K562 (cell line): ENCODE measurements at regions not wholly inside any gene's neighbourhood (a gene's known extent, or its start where the extent isn't known, plus 50 kb on each side); places are given as distances from the start of the nearest gene placed in this dataset.

Experiments
- ATAC-seq: fragments of 200-7000 bp; cut with Tn5 transposase; 3 replicates; pipeline ENCODE4 v1.9.1; 2020; ENCODE audit warnings: moderate library complexity
- BruUV-seq: library from RNA; stranded (reverse); fragments of 400-500 nt; replicated peaks from 2 replicates; lab custom pipeline; 2021; lab: Mats Ljungman, UMichigan
- CTCF ChIA-PET: fragments of 300-600 bp; formaldehyde crosslinking; extraction: SDS; loops from one replicate; lab custom pipeline; 2021; ENCODE audit warnings: low intra/inter-chr PET ratio; lab: Yijun Ruan, JAX
- POLR2A ChIA-PET: fragments of 300-600, 350-650 bp; sonication (Branson Sonifier 250); formaldehyde crosslinking; extraction: SDS; loops from one replicate; lab custom pipeline; 2021; ENCODE audit warnings: antibody characterized with exemption, inconsistent platforms; lab: Yijun Ruan, JAX
- DNase-seq, 4 experiments: peaks; one replicate each; pipeline versions ENCODE4 v3.0.0 to v3.0.0-alpha.2; 2011 to 2018; ENCODE audit warnings: low spot score in 3 of 4, mixed read lengths in 3 of 4; ENCODE audit errors: extremely low read depth in 1 of 4
- FAIRE-seq: peaks from 2 replicates; lab custom pipeline; 2011; peaks lifted over from hg19 to GRCh38; lab: Jason Lieb, UNC
- H2AFZ ChIP-seq: 2 replicates; pipeline ENCODE4 v1.6.0; 2011; ENCODE audit warnings: low read depth, low read length, control low read depth, inconsistent platforms
- H3K27ac ChIP-seq: fragments of 200-600 bp; 3 replicates; pipeline ENCODE4 v1.8.0; 2011; ENCODE audit warnings: low read depth, mild to moderate bottlenecking, control low read depth, inconsistent platforms, low read length, moderate library complexity, mixed read lengths; ENCODE audit errors: extremely low read depth
- H3K27me3 ChIP-seq, 2 experiments: fragments of 300-600 bp in 1 of 2; 2 replicates in 1 of 2; 3 replicates in 1 of 2; pipeline versions ENCODE4 v1.6.0 to v1.8.0; 2011; ENCODE audit warnings: inconsistent platforms in 2 of 2, low read length in 2 of 2, mild to moderate bottlenecking in 1 of 2, mixed read lengths in 1 of 2, moderate library complexity in 1 of 2; ENCODE audit not compliant: control insufficient read depth in 2 of 2, insufficient read depth in 2 of 2
- H3K36me3 ChIP-seq: fragments of 300-600 bp; 3 replicates; pipeline ENCODE4 v1.8.0; 2011; ENCODE audit warnings: mild to moderate bottlenecking, low read length, inconsistent platforms; ENCODE audit not compliant: control insufficient read depth, insufficient read depth
- H3K4me1 ChIP-seq, 2 experiments: fragments of 200-600 bp in 1 of 2; replicated peaks in 1 of 2; 2 replicates in 1 of 2; 3 replicates in 1 of 2; pipeline versions ENCODE4 v1.5.1 to v1.8.0; 2011; ENCODE audit warnings: inconsistent platforms in 2 of 2, low read length in 2 of 2, mild to moderate bottlenecking in 1 of 2, mixed read lengths in 1 of 2, moderate library complexity in 1 of 2; ENCODE audit not compliant: control insufficient read depth in 2 of 2, insufficient read depth in 2 of 2
- H3K4me2 ChIP-seq: 2 replicates; pipeline ENCODE4 v1.6.1; 2011; ENCODE audit warnings: low read length, control low read depth, inconsistent platforms, mixed read lengths; ENCODE audit not compliant: insufficient read depth
- H3K4me3 ChIP-seq: fragments of 200-600 bp; sonication (generic), shearing (Covaris generic); 2 replicates; pipeline ENCODE4 v1.5.1; 2016; ENCODE audit warnings: control low read depth, inconsistent platforms
- H3K79me2 ChIP-seq: fragments of 200-600 bp; 3 replicates; pipeline ENCODE4 v1.8.0; 2011; ENCODE audit warnings: low read length, inconsistent platforms; ENCODE audit not compliant: control insufficient read depth, insufficient read depth
- H3K9ac ChIP-seq, 2 experiments: 2 replicates each; pipeline versions ENCODE4 v1.6.0 to v1.6.1; 2011; ENCODE audit warnings: low read depth in 2 of 2, low read length in 2 of 2, control low read depth in 1 of 2, inconsistent platforms in 1 of 2, mild to moderate bottlenecking in 1 of 2, mixed read lengths in 1 of 2; ENCODE audit not compliant: insufficient read depth in 1 of 2
- H3K9me1 ChIP-seq: one replicate; pipeline ENCODE4 v1.6.0; 2011; ENCODE audit warnings: inconsistent platforms, mild to moderate bottlenecking, low read length, moderate library complexity; ENCODE audit not compliant: control insufficient read depth, insufficient read depth
- H3K9me3 ChIP-seq: replicated peaks from 2 replicates; pipeline ENCODE4 v1.5.1; 2011; ENCODE audit warnings: low read depth, low read length, inconsistent platforms; ENCODE audit not compliant: control insufficient read depth, insufficient read depth
- H4K20me1 ChIP-seq: replicated peaks from 2 replicates; pipeline ENCODE4 v1.6.1; 2011; ENCODE audit warnings: low read length, inconsistent platforms, mixed read lengths; ENCODE audit not compliant: control insufficient read depth, insufficient read depth
- CBFA2T3 ChIP-seq: fragments of 450-650 bp; IDR thresholded peaks from 2 replicates; pipeline ENCODE4 v1.6.1; 2017
- HNRNPK ChIP-seq: fragments of 200-400 bp; formaldehyde crosslinking; IDR thresholded peaks from one replicate; pipeline ENCODE4 v1.6.1; 2018; ENCODE audit warnings: mild to moderate bottlenecking, low read depth, low read length; ENCODE audit not compliant: poor library complexity, severe bottlenecking
- ZNF436 ChIP-seq: fragments of 250-450, 450-650 bp; sonication (Bioruptor Pico); formaldehyde crosslinking; IDR thresholded peaks from 2 replicates; pipeline ENCODE4 v1.7.0; 2020; ENCODE audit warnings: mild to moderate bottlenecking
- WGBS: fragments of 100-300 bp; shearing (Covaris generic); methylation state at CpG from one replicate; pipeline ENCODE4 v1.1.6; 2016; ENCODE audit warnings: low coverage, mixed read lengths; ENCODE audit not compliant: insufficient coverage; ENCODE audit errors: missing lambda C conversion rate; 5-methylcytosine and 5-hydroxymethylcytosine counted together
- in situ Hi-C: fragments of 300-500 bp; cut with MboI; formaldehyde crosslinking; loops from 4 replicates; pipeline ENCODE4 v1.15.0; 2018; ENCODE audit warnings: inconsistent platforms, mixed read lengths
- intact Hi-C: fragments of 100-400 bp; cut with micrococcal nuclease; formaldehyde crosslinking; loops from 2 replicates; pipeline ENCODE4 v1.14.2; 2022
- TF ChIP-seq, protein P1 (sequence below): sonication (generic); formaldehyde crosslinking; IDR thresholded peaks from 2 replicates; pipeline ENCODE4 v1.8.0; 2023; ENCODE audit warnings: mild to moderate bottlenecking, missing genetic modification reagents
- TF ChIP-seq, protein P2 (sequence below), 3 experiments: fragments of 200-800 bp in 1 of 3; fragments of 250-450 bp in 1 of 3; fragments of 450-650 bp in 1 of 3; sonication (Bioruptor Pico) in 1 of 3; sonication (Bioruptor generic) in 1 of 3; formaldehyde crosslinking in 1 of 3; IDR thresholded peaks; 2 replicates each; pipeline versions ENCODE4 v1.6.1 to v1.8.0; 2016 to 2022; ENCODE audit warnings: mild to moderate bottlenecking in 2 of 3, missing genetic modification characterization in 2 of 3, missing compliant biosample characterization in 1 of 3, moderate library complexity in 1 of 3

DNA sequence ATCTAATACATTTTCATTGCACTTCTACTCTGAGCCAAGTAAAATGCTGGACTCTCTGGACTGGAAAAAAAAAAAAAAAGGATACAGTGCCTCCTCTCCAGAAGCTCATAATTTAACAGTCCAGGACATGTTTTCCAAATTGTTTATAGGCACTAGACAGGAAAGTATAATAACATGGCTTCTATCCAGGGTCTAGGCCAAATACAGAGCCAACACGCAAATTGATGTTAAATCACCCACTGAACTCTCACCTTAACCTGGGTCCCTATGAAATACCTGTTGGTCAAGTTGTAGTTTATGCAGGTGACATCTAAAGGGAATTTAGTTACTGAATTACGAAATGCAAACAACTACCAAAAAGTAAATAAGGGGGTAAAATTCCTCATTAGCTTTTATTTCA lies 428.7 kb upstream of the LUZP2 start:
- CTCF ChIA-PET: no interaction called here
- H3K27me3 ChIP-seq: no peaks in the 10 kb centered on the region
- in situ Hi-C loops: loop anchor here (10.0 kb wide), 1 partner anchor 1923 kb away; no protein-coding TSS in a partner anchor
- no peak overlapping the region for H3K4me2 ChIP-seq
- no peaks in the 10 kb centered on the region for H3K79me2 ChIP-seq
- no peaks in the 10 kb centered on the region for H3K4me1 ChIP-seq
- ATAC-seq (no peak), FAIRE-seq (no peak), DNase-seq (no peak)
- H3K9me1 ChIP-seq: no peaks in the 10 kb centered on the region
- BruUV-seq: no TSS peak
- no peak overlapping the region for H2AFZ ChIP-seq
- intact Hi-C loops: no loop called here
- H3K27ac ChIP-seq: no peak overlapping the region
- H3K4me3 ChIP-seq: no peak overlapping the region
- WGBS: 0% methylated on average over 2 of the region's 2 CpGs
- TF ChIP-seq HNRNPK (no peak), CBFA2T3 (no peak), ZNF436 (CRISPR knock-in tag) (no peak)
- TF ChIP-seq, protein P1, sequence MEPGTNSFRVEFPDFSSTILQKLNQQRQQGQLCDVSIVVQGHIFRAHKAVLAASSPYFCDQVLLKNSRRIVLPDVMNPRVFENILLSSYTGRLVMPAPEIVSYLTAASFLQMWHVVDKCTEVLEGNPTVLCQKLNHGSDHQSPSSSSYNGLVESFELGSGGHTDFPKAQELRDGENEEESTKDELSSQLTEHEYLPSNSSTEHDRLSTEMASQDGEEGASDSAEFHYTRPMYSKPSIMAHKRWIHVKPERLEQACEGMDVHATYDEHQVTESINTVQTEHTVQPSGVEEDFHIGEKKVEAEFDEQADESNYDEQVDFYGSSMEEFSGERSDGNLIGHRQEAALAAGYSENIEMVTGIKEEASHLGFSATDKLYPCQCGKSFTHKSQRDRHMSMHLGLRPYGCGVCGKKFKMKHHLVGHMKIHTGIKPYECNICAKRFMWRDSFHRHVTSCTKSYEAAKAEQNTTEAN: no peak
- TF ChIP-seq, protein P2, sequence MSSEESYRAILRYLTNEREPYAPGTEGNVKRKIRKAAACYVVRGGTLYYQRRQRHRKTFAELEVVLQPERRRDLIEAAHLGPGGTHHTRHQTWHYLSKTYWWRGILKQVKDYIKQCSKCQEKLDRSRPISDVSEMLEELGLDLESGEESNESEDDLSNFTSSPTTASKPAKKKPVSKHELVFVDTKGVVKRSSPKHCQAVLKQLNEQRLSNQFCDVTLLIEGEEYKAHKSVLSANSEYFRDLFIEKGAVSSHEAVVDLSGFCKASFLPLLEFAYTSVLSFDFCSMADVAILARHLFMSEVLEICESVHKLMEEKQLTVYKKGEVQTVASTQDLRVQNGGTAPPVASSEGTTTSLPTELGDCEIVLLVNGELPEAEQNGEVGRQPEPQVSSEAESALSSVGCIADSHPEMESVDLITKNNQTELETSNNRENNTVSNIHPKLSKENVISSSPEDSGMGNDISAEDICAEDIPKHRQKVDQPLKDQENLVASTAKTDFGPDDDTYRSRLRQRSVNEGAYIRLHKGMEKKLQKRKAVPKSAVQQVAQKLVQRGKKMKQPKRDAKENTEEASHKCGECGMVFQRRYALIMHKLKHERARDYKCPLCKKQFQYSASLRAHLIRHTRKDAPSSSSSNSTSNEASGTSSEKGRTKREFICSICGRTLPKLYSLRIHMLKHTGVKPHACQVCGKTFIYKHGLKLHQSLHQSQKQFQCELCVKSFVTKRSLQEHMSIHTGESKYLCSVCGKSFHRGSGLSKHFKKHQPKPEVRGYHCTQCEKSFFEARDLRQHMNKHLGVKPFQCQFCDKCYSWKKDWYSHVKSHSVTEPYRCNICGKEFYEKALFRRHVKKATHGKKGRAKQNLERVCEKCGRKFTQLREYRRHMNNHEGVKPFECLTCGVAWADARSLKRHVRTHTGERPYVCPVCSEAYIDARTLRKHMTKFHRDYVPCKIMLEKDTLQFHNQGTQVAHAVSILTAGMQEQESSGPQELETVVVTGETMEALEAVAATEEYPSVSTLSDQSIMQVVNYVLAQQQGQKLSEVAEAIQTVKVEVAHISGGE (CRISPR knock-in tag; IDR thresholded peaks at IDR 0.05): no peak
- no peak overlapping the region for H3K9ac ChIP-seq
- no peaks in the 10 kb centered on the region for H3K36me3 ChIP-seq
- no peaks in the 10 kb centered on the region for H4K20me1 ChIP-seq
- POLR2A ChIA-PET: no interaction called here
- H3K9me3 ChIP-seq: no peaks in the 10 kb centered on the region
